GM19238 (cell line): ENCODE measurements at regions not wholly inside any gene's neighbourhood (a gene's known extent, or its start where the extent isn't known, plus 50 kb on each side); places are given as distances from the start of the nearest gene placed in this dataset.

Experiments
- DNase-seq: peaks from one replicate; pipeline ENCODE4 v3.0.0; 2011; ENCODE audit warnings: low spot score; ENCODE audit not compliant: insufficient read length

GRCh38 chr14:62373944-62374343 lies 611.7 kb downstream of the SNAPC1 start:
- no peak for DNase-seq

DNA sequence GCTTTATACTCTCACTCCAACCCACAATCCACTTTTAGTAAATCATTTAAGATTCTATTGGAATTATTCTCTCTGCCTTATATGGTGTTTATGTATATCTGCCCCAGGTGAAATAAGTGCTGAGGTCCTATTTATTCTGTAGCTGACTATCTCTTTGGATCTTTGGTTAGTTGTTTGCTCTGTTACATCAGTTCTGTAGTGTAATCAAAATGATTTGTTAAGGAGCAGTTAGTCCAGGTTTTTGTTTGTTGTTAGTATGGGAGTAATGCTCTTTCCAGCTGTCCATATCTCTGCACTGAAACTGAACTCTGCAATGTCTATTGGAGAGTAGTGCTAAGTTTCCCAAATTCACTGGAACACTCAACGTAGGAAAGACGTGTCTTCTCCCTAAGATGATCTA lies 615.8 kb downstream of the SNAPC1 start:
- DNase-seq: no peak

DNA sequence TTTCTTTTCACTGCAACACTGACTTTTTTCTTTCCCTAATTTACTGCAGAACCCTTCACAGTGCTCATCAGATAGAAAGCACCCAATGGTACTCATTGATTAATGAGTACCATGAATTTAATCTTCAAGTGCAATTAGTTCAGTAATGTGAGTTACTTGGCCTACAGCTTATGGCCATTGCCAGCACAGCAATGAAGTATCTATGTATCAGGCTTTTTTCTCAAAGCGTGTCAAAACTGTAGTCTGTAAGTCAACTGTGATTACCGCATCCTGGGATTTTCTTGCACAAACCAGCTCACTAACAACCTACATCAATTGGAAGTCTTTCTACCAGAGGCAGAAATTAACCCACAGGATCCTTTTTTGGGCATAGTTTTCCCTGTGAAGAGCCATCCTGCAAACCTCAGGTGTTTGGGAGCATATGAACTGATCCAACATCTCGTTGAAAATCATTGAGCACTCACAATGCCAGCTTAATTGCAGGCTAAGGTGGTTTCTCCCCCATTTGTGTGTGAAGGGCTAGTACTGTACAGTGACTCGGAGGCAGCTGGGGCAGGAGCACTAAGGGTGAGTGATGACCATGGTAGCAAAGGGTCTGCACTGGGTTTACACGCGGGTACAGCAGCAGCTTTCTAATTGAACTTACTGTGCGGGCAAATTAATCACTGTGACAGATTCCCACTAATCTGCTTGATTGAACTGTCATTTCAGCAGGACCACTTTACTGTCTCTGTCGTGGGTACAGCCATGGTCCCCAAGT lies 619.3 kb downstream of the SNAPC1 start:
- DNase-seq: no peak

- DNase-seq: no peak
Measured at GRCh38 chr14:62409169-62409568, 636.1 kb downstream of the KCNH5 start.

DNA sequence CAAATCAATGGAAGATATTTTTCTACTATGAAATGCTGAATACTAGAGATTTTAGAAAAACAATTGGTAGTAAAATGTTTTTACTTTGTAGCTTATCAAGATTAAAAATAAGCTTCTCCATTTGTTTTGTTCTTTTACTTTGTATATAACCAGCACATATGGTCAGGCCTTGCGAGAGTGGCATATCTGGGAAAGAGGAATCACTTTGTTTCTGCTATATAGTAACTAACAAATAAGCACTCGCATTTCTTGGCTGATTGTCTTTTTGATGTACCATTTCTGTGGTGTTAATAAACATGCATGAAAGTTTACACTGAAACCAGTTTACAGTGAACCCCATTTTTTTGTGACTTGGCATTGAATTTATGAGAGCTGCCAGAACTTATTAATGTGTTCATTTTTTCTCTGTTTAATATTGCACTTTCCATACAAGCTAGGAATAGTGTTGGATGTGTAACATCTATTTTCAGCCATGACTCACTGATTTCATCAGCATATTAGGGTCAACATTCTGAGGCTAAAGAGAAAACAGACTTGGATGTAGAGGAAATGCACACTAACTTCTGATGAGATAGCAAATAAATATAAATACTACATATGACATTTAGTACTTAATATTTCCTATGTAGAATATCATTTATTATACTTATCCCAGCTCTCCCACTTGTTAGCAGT lies 635.5 kb downstream of the KCNH5 start:
- DNase-seq: no peak

GRCh38 chr14:62420847-62421246 lies 624.4 kb downstream of the KCNH5 start:
- DNase-seq: no peak

DNA sequence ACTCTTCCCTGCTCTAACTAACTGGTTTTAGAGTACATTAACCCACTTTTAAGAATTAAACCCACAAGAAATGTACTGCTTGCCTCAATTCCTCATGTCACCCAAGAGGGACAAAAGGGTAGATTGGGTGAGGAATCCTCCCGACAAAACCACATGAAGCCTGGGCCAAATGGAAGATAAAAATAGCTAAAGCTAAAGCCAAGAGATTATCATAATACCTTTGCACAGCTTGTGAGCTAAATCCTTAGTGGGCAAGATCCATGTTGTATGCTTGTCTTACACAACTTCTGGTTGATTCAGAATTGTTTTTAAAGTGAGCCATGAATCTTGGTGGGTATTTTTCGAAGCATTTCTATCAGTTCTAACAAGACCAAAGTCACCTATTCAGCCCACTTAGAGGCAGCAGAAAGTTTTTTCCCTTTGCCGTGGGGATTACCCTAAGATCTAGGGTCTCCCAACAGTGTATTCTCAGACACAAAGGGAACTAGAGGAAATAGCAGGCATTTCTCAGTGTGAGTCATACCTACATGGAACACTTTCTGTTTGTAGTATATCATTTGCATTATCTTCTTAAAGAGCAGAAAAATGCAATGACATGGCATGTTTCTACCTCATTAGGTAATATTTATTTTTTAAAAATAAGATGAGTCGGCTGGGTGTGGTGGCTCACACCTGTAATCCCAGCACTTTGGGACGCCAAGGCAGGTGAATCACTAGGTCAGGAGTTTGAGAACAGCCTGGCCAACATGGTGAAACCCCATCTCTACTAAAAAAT lies 616.6 kb downstream of the KCNH5 start:
- DNase-seq: no peak

DNA sequence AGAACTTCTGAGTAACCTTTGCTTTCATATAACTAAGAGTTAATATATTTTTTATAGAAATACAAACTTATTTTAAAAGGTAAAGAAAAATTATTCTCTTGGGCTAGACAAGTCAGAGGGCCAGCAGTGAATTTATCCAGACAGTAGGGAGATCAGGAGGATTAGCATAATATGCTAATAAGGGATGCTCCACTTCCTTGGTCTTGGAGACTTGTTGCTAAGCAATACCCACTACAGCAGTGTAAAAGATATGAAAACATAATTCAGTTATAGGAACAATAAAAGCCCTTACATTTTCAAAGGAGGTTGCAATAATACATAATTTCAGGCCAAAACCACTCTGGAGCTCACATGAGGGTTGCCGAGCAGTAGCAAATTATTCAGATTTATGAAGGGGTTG lies 615.6 kb downstream of the KCNH5 start:
- no peak for DNase-seq

DNA sequence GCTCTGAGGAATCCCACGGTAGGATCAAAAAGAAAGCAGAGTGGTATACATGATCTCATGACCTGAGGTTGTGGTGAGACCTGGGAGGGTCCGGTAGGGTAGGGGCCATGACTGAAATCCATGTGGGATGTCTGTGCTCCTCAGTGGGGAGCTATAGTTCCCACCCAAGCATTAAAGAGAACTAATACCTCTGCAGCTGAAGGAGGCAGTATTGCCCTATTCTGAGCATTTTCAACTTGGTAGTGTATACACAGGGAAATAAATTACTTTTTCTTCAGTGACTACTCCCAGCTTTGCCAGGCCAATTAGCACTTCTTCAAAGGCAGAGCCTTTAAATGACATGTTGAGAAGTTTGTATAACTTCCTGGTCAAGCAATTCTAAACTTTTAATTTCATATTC lies 613.8 kb downstream of the KCNH5 start:
- DNase-seq: no peak

DNA sequence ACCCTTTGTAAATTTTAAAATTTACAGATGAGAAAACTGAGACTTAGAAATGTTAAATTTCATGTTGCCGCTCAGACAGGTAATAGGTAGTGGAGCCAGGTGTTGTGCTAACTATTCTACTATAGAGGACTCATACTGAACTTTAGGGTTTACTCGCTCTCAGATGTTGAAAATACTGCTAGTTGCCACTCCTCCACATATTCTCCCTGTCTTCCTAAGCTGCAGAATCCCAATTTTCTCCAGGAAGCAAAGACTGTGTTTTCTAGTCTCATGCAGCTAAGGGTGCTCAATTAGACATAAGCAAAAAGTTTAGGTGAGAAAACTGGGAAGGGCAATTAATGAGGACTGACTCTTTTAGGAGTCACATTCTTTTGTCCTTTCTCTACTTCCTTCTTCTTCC lies 612.3 kb downstream of the KCNH5 start:
- DNase-seq: no peak

DNA sequence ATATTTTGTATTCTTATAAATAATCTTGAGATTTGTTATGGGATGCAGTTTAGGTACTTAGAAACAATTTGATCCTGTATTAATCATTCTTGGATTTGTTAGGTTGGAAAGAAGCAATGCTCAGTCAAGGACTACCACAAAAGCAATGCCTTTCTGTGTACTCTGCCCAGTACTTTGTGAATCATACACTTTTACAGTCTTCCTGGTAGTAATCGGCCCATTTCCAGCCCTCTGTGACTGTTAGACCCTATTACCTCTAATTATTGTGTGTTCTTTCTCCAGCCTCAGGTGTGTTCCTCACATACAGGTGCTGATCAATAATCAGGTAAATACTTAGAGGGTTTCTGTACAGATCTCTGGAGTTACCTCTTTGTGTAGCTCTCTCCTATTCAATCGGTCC lies 609.0 kb downstream of the KCNH5 start:
- no peak for DNase-seq

- DNase-seq: no peak
Measured at GRCh38 chr14:62439210-62439609, 606.0 kb downstream of the KCNH5 start.

DNA sequence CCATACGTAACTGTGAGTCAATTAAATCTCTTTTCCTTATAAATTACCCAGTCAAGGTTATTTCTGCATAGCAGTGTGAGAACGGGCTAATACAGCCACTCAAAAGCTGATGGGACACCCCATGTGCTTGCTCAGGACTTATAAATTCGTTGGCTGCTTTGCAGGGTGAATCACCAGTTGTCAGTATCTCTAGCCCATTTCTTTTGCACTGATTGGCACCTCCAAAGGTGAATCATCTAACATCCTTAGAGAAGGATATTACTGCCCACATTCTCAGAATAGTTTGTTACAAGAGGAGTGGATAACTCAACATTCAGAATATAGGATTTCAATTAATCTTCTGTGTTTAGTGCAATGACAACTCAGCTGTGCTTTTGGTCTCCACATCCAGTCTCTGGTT lies 601.5 kb downstream of the KCNH5 start:
- DNase-seq: no peak

- DNase-seq: no peak
Measured at GRCh38 chr14:62445570-62445969, 599.7 kb downstream of the KCNH5 start.

DNA sequence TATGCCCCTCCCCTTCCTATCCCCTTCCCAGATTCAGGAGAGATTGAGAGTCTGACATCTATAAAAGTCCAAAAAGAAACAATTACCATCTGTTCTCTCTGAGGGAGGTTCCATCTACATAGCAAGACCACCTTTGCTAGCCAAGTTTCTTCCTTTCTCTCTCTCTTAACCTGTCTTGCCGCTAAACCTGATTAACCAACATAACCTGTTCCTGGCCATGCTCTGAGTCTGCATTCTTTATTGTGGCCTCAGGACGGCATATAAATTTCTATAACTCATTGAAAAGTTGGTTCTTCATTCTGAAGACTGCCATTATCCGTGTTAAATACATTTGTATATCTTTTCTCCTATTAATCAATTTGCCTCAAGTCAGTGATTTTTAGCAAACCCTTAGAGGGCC lies 594.0 kb downstream of the KCNH5 start:
- DNase-seq: no peak

DNA sequence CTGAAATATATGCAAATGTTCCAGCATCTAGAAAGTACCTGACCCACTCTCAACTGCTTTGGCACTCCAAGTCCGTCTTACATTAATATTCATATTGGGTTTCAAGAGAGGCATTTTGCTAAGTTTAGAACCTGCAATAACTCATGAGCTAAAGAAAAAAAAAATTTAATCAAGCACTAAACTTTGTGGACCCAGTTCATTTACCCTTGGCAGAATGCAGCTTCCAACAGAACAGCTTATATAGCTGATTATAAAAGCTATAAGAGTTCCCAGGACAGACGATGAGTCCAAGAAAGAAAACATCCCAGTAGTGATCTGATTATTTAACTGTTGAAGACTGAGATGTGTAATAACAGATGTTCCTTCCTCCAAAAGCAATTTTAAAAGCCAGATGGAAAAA lies 592.0 kb downstream of the KCNH5 start:
- DNase-seq: no peak

- DNase-seq: no peak
Measured at GRCh38 chr14:62455446-62455845, 589.8 kb downstream of the KCNH5 start.

DNA sequence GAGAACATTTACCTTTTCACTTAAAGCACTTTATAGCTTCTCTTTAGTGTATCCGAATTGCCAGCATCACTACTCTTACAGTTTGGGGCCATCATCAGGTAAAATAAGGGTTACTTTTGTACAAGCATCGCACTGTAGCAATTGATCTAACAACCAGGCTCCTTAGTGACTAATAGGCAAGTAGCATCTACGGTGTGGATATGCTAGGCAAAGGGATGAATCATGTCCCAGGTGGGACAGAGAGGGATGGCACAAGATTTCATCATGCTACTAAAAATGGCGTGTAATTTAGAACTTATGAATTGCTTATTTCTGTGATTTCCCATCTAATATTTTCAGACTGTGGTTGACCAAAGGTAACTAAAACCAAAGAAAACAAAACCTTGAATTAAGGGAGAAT lies 582.3 kb downstream of the KCNH5 start:
- DNase-seq: no peak

DNA sequence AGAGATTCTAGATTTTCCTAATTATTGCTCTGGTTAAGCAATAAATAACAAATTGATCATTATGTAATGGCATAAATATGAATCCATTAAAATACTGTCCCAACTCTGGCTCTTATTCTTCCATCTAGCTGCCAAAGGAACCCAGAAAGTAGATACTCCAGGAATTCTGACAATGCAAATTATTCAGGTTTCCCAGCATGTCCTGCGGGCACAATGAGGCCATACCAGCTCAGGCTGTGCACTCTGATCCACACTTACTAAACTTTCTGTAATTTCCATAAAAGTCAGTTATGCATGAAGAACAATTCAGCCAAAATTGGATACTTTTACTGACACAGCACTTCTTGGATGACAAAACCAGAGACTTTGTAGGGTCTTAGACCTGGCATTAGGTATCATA lies 576.3 kb downstream of the KCNH5 start:
- no peak for DNase-seq

DNA sequence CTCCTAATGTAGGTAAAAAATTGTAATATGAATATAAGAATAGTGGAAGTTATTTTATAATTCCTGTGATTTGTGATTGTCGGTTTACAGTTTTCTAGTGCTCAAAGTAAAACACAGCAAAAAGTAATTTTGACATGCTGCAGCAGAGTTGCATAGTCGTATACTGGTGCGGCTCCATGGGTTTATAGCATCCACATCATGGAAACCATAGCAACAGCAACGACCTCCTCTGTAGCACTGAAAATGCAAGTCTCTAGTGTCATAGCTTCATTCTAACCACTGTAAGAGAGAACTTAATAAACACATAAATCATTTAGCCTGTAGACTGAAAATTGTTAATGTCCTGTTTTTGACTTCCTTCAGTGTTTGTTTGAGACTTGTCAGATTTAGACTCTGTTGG lies 574.3 kb downstream of the KCNH5 start:
- DNase-seq: no peak

GRCh38 chr14:62491146-62491545 lies 554.1 kb downstream of the KCNH5 start:
- no peak for DNase-seq

- DNase-seq: no peak
Measured at GRCh38 chr14:62497708-62498107, 547.5 kb downstream of the KCNH5 start.
